CD14-positive monocyte (primary cell): ENCODE measurements at regions not wholly inside any gene's neighbourhood (a gene's known extent, or its start where the extent isn't known, plus 50 kb on each side); places are given as distances from the start of the nearest gene placed in this dataset.

ENCODE experiments used
- DNase-seq, 3 donors: peaks; one replicate each; pipeline ENCODE4 v3.0.0-alpha.2; 2011 to 2022
- H2AFZ ChIP-seq: 2 replicates; pipeline ENCODE4 v1.6.0; 2012; ENCODE audit warnings: mild to moderate bottlenecking, low read depth, low read length, inconsistent platforms; ENCODE audit not compliant: insufficient read depth, poor library complexity, severe bottlenecking
- H3K27ac ChIP-seq, 2 donors: 1 replicate in 1 of 2; 2 replicates in 1 of 2; pipeline ENCODE4 v1.5.1; 2012 to 2013; ENCODE audit warnings: low read length in 2 of 2, control low read depth in 1 of 2, inconsistent platforms in 1 of 2, low read depth in 1 of 2, mild to moderate bottlenecking in 1 of 2
- H3K27me3 ChIP-seq, 2 donors: one replicate each; pipeline versions ENCODE4 v1.6.0 to v1.6.1; 2011 to 2013; ENCODE audit warnings: low read length in 2 of 2; ENCODE audit not compliant: control insufficient read depth in 2 of 2, insufficient read depth in 2 of 2
- H3K36me3 ChIP-seq, 2 donors: replicated peaks in 1 of 2; 1 replicate in 1 of 2; 2 replicates in 1 of 2; pipeline versions ENCODE4 v1.5.1 to v1.6.1; 2012 to 2013; ENCODE audit warnings: low read length in 2 of 2, control low read depth in 1 of 2, inconsistent platforms in 1 of 2, mild to moderate bottlenecking in 1 of 2; ENCODE audit not compliant: insufficient read depth in 2 of 2, control insufficient read depth in 1 of 2
- H3K4me1 ChIP-seq, 2 donors: 1 replicate in 1 of 2; 2 replicates in 1 of 2; pipeline versions ENCODE4 v1.5.1 to v1.6.1; 2012 to 2013; ENCODE audit warnings: low read length in 2 of 2, control low read depth in 1 of 2, inconsistent platforms in 1 of 2, mild to moderate bottlenecking in 1 of 2, moderate library complexity in 1 of 2; ENCODE audit not compliant: insufficient read depth in 2 of 2, control insufficient read depth in 1 of 2
- H3K4me2 ChIP-seq: replicated peaks from 2 replicates; pipeline ENCODE3; 2012; ENCODE audit warnings: low read length, moderate library complexity, mild to moderate bottlenecking; ENCODE audit not compliant: poor library complexity, severe bottlenecking; ENCODE audit errors: extremely low read depth
- H3K4me3 ChIP-seq, 3 experiments: fragments of 200-600 bp in 1 of 3; sonication (generic) in 1 of 3; replicated peaks in 1 of 3; 1 replicate in 2 of 3; 2 replicates in 1 of 3; pipeline ENCODE4 v1.5.1; 2011 to 2013; ENCODE audit warnings: low read length in 3 of 3, mild to moderate bottlenecking in 3 of 3, control low read depth in 2 of 3, low read depth in 2 of 3, inconsistent platforms in 1 of 3, moderate library complexity in 1 of 3
- H3K79me2 ChIP-seq: 2 replicates; pipeline ENCODE4 v1.6.0; 2012; ENCODE audit warnings: mild to moderate bottlenecking, control low read depth, inconsistent platforms, low read length, moderate library complexity; ENCODE audit not compliant: insufficient read depth
- H3K9ac ChIP-seq: 2 replicates; pipeline ENCODE4 v1.6.0; 2017; ENCODE audit warnings: low read length, mild to moderate bottlenecking; ENCODE audit not compliant: insufficient read depth, poor library complexity, severe bottlenecking
- H3K9me3 ChIP-seq, 2 donors: replicated peaks in 1 of 2; 1 replicate in 1 of 2; 2 replicates in 1 of 2; pipeline versions ENCODE4 v1.5.1 to v1.6.1; 2012 to 2013; ENCODE audit warnings: low read length in 2 of 2, control low read depth in 1 of 2; ENCODE audit not compliant: control insufficient read depth in 1 of 2, insufficient read depth in 1 of 2
- H4K20me1 ChIP-seq: 2 replicates; pipeline ENCODE4 v1.6.0; 2012; ENCODE audit warnings: mild to moderate bottlenecking, low read length, control low read depth, moderate library complexity; ENCODE audit not compliant: insufficient read depth
- H3K27ac Mint-ChIP-seq, 7 donors: one replicate each; pipeline ENCODE4 v1.8.0; 2020; ENCODE audit warnings: mild to moderate bottlenecking in 7 of 7, mixed read lengths in 7 of 7, moderate library complexity in 6 of 7, inconsistent platforms in 2 of 7
- H3K27me3 Mint-ChIP-seq, 3 donors: one replicate each; pipeline ENCODE4 v1.8.0; 2021 to 2022; ENCODE audit warnings: low read depth in 3 of 3, mild to moderate bottlenecking in 3 of 3, mixed read lengths in 3 of 3, moderate library complexity in 3 of 3, inconsistent platforms in 1 of 3
- H3K36me3 Mint-ChIP-seq, 2 donors: one replicate each; pipeline ENCODE4 v1.8.0; 2020; ENCODE audit warnings: mixed read lengths in 2 of 2, inconsistent platforms in 1 of 2, mild to moderate bottlenecking in 1 of 2
- H3K4me1 Mint-ChIP-seq: one replicate; pipeline ENCODE4 v1.8.0; 2020; ENCODE audit warnings: mild to moderate bottlenecking, mixed read lengths
- H3K4me3 Mint-ChIP-seq, 2 donors: one replicate each; pipeline ENCODE4 v1.8.0; 2020; ENCODE audit warnings: mild to moderate bottlenecking in 2 of 2, mixed read lengths in 2 of 2, moderate library complexity in 1 of 2
- H3K9me3 Mint-ChIP-seq, 7 donors: one replicate each; pipeline ENCODE4 v1.8.0; 2020 to 2022; ENCODE audit warnings: mixed read lengths in 7 of 7, mild to moderate bottlenecking in 6 of 7, moderate library complexity in 6 of 7, inconsistent platforms in 2 of 7
- CTCF ChIP-seq: fragments of 200-600 bp; IDR thresholded peaks from one replicate; pipeline ENCODE4 v1.8.0; 2022; ENCODE audit warnings: antibody characterized with exemption, mild to moderate bottlenecking
- WGBS: methylation state at CpG from one replicate; pipeline ENCODE4 v1.1.5; 2013; ENCODE audit warnings: missing lambda C conversion rate; ENCODE audit not compliant: insufficient coverage; 5-methylcytosine and 5-hydroxymethylcytosine counted together
- intact Hi-C, 2 donors: fragments of 100-400 bp; cut with micrococcal nuclease; formaldehyde crosslinking; loops; one replicate each; pipeline versions ENCODE4 v1.15.0 to v1.15.1; 2023

- no peak for DNase-seq
- Histone ChIP-seq H3K4me3 (no peak overlapping the region), H3K4me1 (no peaks in the 10 kb centered on the region), H2AFZ (no peak overlapping the region), H3K79me2 (no peaks in the 10 kb centered on the region), H4K20me1 (no peaks in the 10 kb centered on the region), H3K27me3 (no peaks in the 10 kb centered on the region), H3K36me3 (no peaks in the 10 kb centered on the region), H3K9me3 (no peaks in the 10 kb centered on the region), H3K4me2 (no peak overlapping the region), H3K27ac (no peak overlapping the region), H3K9ac (no peak overlapping the region)
- intact Hi-C loops, result no loop called here
- Mint-ChIP-seq H3K4me1 (no peaks in the 10 kb centered on the region), H3K27ac (no peak overlapping the region), H3K9me3 (peaks cover 0 to 2% (median 0%) of the 10 kb centered on the region in 7 donors), H3K36me3 (no peaks in the 10 kb centered on the region), H3K4me3 (no peak overlapping the region), H3K27me3 (peaks cover 1 to 3% (median 2%) of the 10 kb centered on the region in 3 donors)
- no peak for TF ChIP-seq CTCF
- WGBS, result 100% methylated on average over 2 of the region's 3 CpGs
Observed at GRCh38 chr4:10312568-10312967, 144.7 kb downstream of the ZNF518B start.

GRCh38 chr4:10311939-10312338, 145.3 kb downstream of the ZNF518B start:
- no peaks in the 10 kb centered on the region for H4K20me1 ChIP-seq
- no peak overlapping the region for H3K4me2 ChIP-seq
- Mint-ChIP-seq H3K27ac (no peak overlapping the region), H3K4me3 (no peak overlapping the region), H3K4me1 (no peaks in the 10 kb centered on the region), H3K36me3 (no peaks in the 10 kb centered on the region), H3K27me3 (peaks cover 1 to 3% (median 2%) of the 10 kb centered on the region in 3 donors), H3K9me3 (peaks cover 0 to 2% (median 0%) of the 10 kb centered on the region in 7 donors)
- TF ChIP-seq CTCF, result no peak
- H3K36me3 ChIP-seq, result no peaks in the 10 kb centered on the region
- no peak for DNase-seq
- H3K9ac ChIP-seq, result no peak overlapping the region
- no peaks in the 10 kb centered on the region for H3K27me3 ChIP-seq
- WGBS, result 88% methylated on average over 1 of the region's 4 CpGs
- no peak overlapping the region for H2AFZ ChIP-seq
- no peaks in the 10 kb centered on the region for H3K4me1 ChIP-seq
- H3K79me2 ChIP-seq, result no peaks in the 10 kb centered on the region
- H3K9me3 ChIP-seq, result no peaks in the 10 kb centered on the region
- intact Hi-C loops, result no loop called here
- H3K27ac ChIP-seq, result no peak overlapping the region
- no peak overlapping the region for H3K4me3 ChIP-seq
